HS-27A (cell line): ENCODE measurements at regions not wholly inside any gene's neighbourhood (a gene's known extent, or its start where the extent isn't known, plus 50 kb on each side); places are given as distances from the start of the nearest gene placed in this dataset.
"Not testable (repeated sequence)": the region's sequence is repeated elsewhere in the genome, so short reads cannot be mapped to it uniquely, and the experiment has no call there.

Experiments
- DNase-seq: peaks from one replicate; pipeline ENCODE4 v3.0.0-alpha.2; 2012; ENCODE audit warnings: low read depth, missing footprints

DNA sequence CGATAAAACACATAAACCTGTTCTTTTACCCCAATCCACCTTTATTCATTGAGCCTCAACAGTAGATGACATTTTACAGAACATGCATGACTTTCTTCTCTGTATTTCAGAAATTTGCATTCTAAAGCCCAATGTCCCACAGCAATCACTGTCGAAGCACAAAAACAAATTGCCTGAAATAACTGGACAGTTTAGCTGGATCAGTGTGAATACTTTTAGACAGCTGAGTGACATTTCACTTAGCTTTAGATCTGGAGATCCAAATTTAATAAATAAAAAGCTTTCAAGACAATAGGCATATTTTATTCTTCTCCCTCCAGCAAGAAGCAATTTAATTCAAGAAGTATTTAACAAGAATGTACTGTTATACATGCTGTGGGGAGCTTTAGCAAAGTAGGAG lies 109.1 kb upstream of the FSCB start:
- DNase-seq = no peak

GRCh38 chr14:44613061-44613712 lies 106.1 kb upstream of the FSCB start:
- DNase-seq = no peak

- no peak for DNase-seq
Measured at GRCh38 chr14:44612002-44612401, 104.9 kb upstream of the FSCB start.

DNA sequence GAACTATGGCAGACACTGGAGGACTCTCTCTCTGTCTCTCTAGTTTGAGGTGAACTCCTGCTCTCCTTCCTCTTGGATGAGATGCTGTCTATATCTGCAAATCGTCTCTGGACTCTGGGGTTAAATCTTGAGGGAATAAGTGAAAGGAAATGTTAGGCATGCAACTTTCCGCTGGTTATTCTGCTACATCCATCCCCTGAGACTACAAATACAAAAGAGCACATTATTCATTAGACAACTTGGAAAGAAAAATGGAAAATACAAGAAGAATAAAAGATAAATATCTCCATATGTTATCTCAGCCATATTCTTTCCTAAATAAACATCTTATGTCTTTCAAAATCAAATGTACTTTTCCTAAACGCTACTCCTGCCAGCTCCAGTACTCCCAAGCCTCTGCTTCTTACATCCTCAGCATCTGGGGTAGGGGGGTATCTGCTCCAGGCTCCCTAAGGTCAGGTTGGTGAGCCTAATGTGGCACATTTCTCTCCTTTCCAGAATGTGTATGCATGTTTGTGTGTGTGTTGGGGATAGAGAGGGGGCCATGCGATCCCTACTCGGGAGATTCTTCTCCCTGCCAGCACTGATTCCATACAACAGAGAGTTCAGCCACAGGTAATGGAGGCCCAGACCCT lies 102.9 kb upstream of the FSCB start:
- no peak for DNase-seq

DNA sequence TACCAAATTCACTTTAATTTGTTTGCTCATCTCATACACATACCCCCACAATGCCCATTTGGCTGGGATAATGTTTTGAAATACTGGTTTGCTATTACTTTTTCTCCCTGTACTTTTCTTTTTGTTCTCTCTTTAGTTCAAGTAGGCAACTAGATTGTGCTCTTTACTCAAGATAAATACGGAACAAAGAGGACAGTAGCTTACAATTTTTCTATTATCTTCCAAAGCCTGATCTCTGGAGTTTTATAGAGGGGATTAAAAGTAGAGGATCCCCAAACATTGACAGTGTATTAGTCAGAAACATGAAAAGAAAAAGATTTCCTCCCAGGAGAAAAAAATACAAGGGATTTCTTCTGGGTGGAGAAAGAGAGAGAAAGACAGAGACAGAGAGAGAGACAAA lies 102.1 kb upstream of the FSCB start:
- no peak for DNase-seq

DNA sequence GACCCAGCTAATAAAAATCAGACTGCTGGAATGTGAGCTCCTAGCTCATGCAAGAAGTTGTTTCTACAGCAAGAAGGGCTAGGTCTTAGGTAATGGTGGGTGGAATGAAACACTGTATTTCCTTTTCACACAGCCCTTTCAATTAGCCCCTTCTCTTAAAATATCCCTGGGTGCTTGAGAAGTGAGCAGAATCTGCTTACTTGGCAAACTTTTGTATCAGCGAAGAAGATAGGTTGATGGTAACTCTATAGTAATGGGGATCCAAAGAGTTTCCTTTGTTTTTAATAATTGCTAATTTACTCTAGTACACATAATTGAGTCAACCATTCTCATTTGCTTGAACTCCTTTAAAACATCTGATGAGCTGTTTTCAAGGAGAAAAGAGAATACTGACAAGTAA lies 100.6 kb upstream of the FSCB start:
- no peak for DNase-seq

GRCh38 chr14:44606576-44606975 lies 99.5 kb upstream of the FSCB start:
- no peak for DNase-seq

GRCh38 chr14:44601266-44601665 lies 94.2 kb upstream of the FSCB start:
- not testable (repeated sequence) for DNase-seq

- DNase-seq = no peak
Measured at GRCh38 chr14:44589180-44589579, 82.1 kb upstream of the FSCB start.

DNA sequence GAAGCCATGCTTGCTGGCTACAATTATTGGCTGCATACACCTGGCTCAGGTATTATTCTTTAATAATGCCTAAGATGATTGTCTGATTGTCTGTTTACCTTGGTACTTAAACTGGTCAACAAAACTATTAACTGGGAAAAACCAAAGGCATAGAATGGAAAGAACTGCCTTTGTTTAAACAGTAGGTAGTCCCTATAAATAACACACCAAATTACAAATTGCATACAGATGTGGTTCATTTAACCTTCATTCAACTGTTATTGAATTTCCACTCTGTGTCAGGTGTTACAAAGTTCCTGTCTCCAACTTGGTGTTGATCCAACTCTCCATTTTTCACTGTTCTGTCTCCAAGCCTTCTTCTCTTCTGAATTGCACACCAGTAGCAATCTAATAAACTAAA lies 79.8 kb upstream of the FSCB start:
- DNase-seq = no peak

DNA sequence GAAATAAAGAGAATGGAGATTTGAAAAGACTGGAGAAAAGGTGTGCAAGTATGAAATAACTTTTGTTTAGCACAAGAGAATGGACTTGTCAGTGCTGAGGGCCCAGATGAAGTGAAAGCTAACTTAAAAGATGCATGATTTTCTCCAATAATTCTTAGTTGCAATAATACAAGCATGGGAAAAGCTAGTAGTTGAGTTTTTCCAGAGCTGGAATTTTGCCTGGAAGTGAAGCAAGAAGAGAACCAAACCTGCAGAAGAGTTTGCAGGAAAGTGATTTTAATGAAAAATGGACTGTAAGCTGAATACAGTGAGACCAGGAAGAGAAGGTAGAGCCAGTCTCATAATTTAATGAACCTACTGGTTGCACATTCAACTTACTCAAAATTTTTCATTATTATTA lies 69.3 kb upstream of the FSCB start:
- DNase-seq = no peak

- DNase-seq = no peak
Measured at GRCh38 chr14:44567997-44568396, 60.9 kb upstream of the FSCB start.

GRCh38 chr14:44565968-44566367 lies 58.9 kb upstream of the FSCB start:
- no peak for DNase-seq

GRCh38 chr14:44564908-44565307 lies 57.8 kb upstream of the FSCB start:
- DNase-seq = no peak
